Loucy (cell line): ENCODE measurements at regions not wholly inside any gene's neighbourhood (a gene's known extent, or its start where the extent isn't known, plus 50 kb on each side); places are given as distances from the start of the nearest gene placed in this dataset.

Experiments used
- CTCF ChIP-seq: fragments of 200-600 bp; sonication (generic); conservative IDR thresholded peaks from 2 replicates; pipeline ENCODE4 v1.5.1; 2014; ENCODE audit warnings: mild to moderate bottlenecking, antibody characterized with exemption, low read length
- EZH2phosphoT487 ChIP-seq: fragments of 200-600 bp; IDR thresholded peaks from 2 replicates; pipeline ENCODE4 v1.6.1; 2018; ENCODE audit warnings: antibody characterized with exemption, mild to moderate bottlenecking, moderate library complexity, borderline replicate concordance

GRCh38 chr2:121961761-121962160 is 206.3 kb downstream of the TSN start:
- TF ChIP-seq CTCF (no peak), EZH2phosphoT487 (no peak)
